ENCODE measurements at regions not wholly inside any gene's neighbourhood (a gene's known extent, or its start where the extent isn't known, plus 50 kb on each side); places are given as distances from the start of the nearest gene placed in this dataset.

DNA sequence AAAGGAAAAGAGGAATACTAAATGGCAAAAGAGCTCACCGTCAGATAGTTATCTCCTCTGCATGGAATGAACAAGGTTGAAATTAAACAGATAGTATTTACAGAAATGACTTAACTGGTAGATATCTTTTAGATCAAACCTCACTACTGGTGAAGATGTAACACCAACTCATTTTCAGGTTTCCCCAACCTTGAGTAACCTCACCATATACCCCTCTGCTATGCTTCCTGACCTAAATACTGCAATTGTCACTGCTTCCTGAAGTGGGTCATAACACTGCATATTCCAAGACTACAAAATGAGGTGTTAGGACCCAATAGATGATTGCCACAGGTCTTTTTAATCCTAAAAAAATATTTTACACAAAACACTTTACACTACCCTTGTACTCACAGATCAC, 76.3 kb upstream of the PLEKHA5 start:
- DNase-seq (ENCODE audit: low read depth): no peak

DNA sequence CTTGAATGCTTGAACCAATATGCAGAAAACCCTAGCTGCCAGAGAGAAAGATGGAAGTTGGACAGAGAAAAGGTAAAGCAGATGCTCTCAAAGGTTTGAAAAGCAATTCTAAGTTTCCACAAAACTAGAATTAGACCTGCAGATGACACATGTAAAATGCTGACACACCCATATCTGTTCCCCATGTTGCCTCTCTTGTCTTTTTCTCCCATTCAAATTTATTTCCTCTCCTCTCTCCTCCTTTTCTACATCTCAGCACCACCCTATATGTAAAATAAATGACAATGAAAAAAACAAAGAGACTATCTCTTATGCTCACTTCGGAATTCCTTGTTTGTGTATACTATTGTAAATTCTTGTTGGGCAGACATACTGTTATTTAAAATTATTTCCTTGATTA, 75.5 kb upstream of the PLEKHA5 start:
- no peak for DNase-seq (ENCODE audit: low read depth)

DNA sequence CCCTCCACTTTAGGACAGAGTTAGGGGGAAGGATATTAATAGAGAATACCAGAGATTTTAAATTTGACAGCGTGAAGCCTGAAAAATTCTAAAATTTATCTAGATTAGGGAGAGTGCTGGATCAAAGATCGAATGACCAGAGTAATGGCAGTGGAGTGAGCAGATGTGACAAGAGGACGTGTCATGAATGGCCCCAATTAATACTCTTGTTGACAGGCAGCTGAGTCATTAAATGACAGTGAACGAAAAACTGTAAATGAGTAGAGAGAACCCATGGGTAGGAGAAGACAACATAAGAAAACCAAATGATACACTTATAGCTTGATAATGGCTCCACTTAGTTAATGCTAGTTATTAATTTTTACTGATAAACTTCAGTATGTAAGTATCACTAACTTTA, 73.9 kb upstream of the PLEKHA5 start:
- DNase-seq (ENCODE audit: low read depth): no peak

DNA sequence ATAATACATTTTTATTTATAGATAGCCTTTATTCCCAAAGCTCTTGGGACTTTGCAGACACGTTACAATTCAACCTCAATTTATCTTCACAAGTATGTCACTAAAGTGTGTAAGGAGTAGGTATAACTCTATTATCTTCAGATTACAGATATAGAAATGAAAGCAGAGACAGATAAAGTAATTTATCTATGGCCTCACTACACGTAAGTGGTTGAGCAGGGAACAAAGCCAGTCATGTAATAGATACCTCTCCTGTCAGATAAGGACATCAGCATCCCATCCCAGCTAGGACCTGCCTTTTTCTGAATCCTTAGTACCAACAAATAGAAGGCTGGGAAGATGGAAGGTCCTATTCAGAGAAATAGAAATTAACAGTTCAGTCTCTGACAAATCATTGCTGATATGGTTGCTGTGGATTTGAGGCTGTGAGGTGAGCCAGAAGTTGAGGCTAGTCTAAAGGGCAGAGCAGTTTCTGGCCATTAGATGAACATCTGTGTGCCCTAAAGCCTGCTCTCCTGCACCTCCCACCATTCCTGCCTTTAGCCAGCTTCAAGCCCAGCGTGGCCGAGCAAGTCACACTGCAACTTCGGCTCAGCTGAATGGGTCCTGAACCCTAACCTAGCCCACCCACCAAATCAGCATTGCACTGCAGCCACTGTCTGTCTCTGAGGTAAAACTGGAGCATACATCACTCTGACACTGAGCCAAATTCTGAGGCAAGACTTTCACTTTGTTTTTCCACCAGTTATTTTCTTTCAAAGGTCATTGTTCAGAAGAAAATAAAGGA, 71.1 kb upstream of the PLEKHA5 start:
- DNase-seq (ENCODE audit: low read depth): peak; percentile 6

DNA sequence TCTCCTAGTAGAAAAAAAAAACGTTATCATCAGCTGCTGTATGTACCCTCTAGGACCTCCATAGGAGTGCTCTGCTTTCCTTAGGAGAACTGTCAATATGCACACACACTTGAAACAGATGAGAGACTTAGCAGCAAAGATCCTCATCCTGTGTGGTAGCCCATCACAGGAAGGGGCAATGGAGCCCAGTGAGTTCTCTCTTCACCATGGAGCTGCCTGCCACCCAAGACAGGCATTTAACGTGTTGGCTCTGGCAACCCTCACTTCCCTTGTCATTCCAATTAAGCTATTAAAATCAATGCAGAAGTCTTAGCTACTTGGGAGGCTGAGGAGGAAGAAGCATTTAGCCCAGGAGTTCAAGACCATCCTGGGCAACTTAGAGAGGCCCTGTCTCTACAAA, 64.8 kb upstream of the PLEKHA5 start:
- no peak for DNase-seq (ENCODE audit: low read depth)

DNA sequence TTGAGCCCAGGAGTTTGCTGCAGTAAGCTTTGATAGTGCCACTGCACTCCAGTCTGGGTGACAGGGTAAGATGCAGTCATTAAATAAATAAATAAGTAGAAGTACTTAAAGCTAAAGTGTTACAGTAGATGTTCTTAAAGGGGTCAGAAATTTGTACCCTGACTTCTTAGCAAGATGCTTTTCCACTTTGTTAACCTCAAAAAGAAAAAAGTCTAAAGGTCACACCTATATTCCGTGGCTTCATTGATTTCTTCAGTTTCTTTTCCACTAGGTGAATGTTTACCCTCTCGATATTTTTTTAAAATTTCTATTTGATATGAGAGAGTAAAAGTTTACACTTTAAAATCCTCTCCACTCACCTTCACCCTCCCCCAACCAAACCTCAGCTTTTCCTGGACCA, 64.3 kb upstream of the PLEKHA5 start:
- no peak for DNase-seq (ENCODE audit: low read depth)

DNA sequence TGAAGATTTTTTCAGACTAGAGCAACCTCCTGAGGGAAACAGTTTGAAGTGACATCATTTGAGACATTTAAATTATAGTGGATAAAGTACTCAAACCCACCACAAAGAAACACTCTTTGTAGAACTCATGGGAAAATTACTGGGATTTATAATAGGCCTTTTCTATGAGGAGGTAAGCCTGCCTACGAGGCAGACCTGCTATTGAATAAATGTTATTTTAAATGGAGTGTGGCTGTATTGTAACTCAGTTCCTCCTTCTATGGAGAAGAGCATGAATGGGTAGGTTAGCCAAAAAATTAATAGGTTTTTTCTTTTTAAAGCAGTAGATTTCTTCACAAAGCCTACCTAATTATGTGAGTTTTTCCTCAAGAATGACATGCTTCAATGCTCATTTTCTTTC, 63.7 kb upstream of the PLEKHA5 start:
- no peak for DNase-seq (ENCODE audit: low read depth)

DNA sequence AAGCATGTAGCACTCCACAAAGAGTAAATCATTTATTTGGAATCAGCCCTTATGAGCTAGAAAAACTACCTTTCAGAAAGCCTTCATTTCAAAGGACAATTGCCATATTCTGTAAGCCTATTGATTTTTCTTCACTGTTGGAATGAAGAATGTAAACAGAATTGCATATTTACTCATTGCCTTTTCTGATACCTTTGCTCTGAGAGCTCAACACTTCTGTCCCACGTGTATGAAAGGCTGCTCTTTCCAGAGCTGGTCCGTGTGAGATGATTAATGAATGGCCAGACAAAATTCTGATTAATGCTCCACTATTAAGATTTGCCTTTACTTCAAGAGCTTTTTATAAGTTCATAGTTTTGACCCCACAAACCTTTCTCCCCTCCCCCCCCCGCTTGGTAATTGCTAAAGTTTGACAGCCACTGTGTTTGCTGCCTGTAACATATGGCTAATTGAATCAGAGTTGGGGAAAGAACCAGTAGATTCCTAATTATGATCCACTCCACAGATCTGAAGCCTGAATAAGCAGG, 63.0 kb upstream of the PLEKHA5 start:
- no peak for DNase-seq (ENCODE audit: low read depth)

DNA sequence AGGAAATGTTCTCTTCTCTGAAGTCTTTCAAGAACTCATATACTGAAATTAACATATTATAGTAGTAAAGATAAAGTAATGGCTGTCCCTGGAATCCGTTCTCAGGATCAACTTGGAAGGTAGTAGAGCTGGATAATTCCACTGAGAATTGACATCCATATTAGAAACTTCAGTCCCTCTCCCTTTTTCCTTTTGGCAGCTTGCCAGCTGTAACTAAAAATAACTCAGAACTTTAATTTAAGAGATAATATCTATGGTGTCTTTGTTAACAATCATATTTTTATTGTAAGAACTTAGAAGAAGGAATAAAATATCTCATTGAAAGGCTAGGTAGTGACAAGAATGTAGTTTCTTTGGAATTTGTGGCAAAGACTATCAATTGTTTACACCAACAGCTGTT, 61.4 kb upstream of the PLEKHA5 start:
- no peak for DNase-seq (ENCODE audit: low read depth)

DNA sequence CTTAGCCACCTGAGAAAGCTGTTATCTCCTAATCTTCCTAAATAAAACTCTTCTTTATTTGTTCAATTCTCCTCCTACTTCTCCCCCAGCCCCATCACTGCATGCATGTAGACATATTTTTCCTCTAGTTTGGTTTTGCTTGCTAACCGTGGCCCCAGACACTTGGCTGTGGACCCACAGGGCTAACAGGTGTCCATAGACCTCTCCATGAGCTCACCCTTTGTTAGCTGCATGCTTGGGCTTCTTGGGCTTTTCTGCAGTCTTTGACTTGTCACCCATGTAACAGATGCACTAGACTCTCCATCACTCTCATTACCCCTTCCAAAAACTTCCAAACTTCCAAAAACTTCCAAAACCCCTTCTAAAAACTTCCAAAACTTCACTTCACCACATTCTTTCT, 59.2 kb upstream of the PLEKHA5 start:
- no peak for DNase-seq (ENCODE audit: low read depth)

DNA sequence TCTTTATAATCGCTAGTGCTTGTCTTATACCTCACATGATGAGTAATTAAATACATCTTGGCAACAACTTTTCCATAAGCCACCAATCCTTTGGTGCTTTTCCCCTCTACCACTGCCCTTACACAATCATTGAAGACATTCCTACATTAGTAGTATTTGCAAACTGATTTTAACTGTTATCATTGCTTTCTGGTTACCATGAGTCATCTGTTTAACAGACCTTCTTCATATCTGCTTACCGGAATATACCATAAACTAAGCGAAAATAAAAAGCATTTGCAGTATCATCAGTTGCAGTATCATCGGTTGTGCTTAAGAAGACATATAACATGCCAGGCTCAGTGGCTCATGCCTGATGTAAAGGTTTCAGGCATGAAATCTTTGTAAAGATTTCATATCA, 54.8 kb upstream of the PLEKHA5 start:
- DNase-seq (ENCODE audit: low read depth): no peak

DNA sequence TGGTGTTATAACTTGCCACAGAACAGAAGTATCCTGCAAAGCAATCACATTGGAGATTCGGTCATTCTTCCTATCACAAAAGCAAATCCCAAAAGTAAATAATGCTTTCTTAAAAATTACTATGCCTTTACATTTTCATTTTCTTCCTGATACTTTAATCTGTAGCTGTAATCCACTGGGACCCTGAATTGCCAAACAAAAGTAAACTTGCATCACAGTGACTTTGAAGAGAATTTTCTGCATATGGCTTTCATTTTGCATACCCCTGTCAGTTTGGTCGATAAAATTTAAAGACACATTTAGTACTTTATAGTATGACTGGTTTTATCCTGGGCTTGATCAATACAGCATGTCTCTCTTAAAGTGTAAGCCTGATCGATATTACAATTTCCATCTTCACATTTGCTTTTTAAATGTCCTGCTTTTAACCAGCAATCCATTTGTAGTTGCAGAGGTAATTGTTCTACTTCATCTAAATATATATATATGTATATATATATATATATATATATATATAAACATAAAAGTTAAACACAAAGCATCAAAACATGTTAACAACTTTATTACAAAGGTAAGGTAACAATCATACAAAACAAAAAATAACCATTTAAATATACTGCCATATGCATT, 53.7 kb upstream of the PLEKHA5 start:
- DNase-seq (ENCODE audit: low read depth): peak; percentile 29
